ENCODE measurements at regions not wholly inside any gene's neighbourhood (a gene's known extent, or its start where the extent isn't known, plus 50 kb on each side); places are given as distances from the start of the nearest gene placed in this dataset.

DNA sequence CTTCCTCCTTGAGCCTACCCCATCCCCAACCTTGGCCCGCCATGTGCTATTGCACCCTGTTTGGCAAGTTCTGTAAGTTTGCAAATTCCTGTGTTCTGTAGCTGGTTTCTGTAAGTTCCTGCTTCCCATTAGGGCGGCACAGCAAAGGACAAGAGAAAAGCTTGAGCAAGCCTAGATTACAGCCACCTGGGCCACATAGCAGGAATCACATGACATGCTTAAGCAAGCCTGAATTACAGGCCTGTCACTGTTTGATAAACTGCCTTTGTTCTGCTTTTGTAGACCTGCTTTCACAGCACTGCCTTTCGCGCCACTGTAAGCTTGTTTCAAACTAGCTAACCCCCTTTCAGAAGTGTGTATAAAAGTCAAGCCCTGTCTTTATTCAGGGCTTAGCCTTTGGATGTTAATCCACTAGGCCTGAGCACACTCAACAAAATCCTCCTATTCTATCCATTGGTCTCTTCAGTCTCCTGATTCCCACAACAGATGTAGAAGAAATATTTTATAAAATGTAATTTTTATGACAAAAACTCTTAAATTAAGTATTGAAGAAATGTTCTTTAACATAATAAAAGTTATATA lies 906.8 kb upstream of the NDST4 start:
- no peak for FAIRE-seq
- in situ Hi-C loops (cut with HindIII; ENCODE audit: extremely low pct_ligation_motif_present, low pct_unique_long_range_greater_than_20kb), result no loop called here
- TF ChIP-seq ZNF75D (CRISPR knock-in tag; IDR thresholded peaks at IDR 0.05; ENCODE audit: borderline replicate concordance) (no peak), FOXK2 (IDR thresholded peaks at IDR 0.05) (no peak), CBX1 (IDR thresholded peaks at IDR 0.05; ENCODE audit: low read depth) (no peak), CSRNP2 (CRISPR knock-in tag; conservative IDR thresholded peaks at IDR 0.05; ENCODE audit: low read depth) (no peak), ZMYM2 (CRISPR knock-in tag; IDR thresholded peaks at IDR 0.05) (no peak), ZBTB39 (CRISPR knock-in tag; IDR thresholded peaks at IDR 0.05) (no peak), MYNN (CRISPR knock-in tag; IDR thresholded peaks at IDR 0.05; ENCODE audit: low read depth) (no peak), DBP (CRISPR knock-in tag; IDR thresholded peaks at IDR 0.05; ENCODE audit: not compliant biosample characterization) (no peak), MXD1 (CRISPR knock-in tag; IDR thresholded peaks at IDR 0.05) (no peak), ZBTB33 (CRISPR knock-in tag; IDR thresholded peaks at IDR 0.05) (no peak), SOX6 (IDR thresholded peaks at IDR 0.05) (no peak), SOX6 (CRISPR knock-in tag; IDR thresholded peaks at IDR 0.05) (no peak)

More for the DNA sequence above, 906.8 kb upstream of the NDST4 start:
- no peaks in the 10 kb centered on the region for H3K79me2 ChIP-seq (ENCODE audit: insufficient read depth, low read length)
- intact Hi-C loops (cut with micrococcal nuclease; ENCODE audit: unreplicated experiment), result no loop called here
- H3K4me1 ChIP-seq (ENCODE audit: insufficient read depth, low read length), result peaks cover 4% of the 10 kb centered on the region
- POLR2A ChIA-PET, result no interaction called here
- H3K9me3 ChIP-seq (ENCODE audit: low read length), result peaks cover 66% of the 10 kb centered on the region
- H4K20me1 ChIP-seq (ENCODE audit: insufficient read depth, low read length), result no peaks in the 10 kb centered on the region
- H3K9ac ChIP-seq (ENCODE audit: insufficient read depth, low read depth, low read length), result no peak overlapping the region
- ATAC-seq (no peak), DNase-seq (ENCODE audit: low spot score) (no peak)
- H3K4me3 ChIP-seq (replicated peaks in 1 of 3; ENCODE audit: insufficient read depth in 1 of 3, low read depth in 2 of 3, low read length in 3 of 3), result no peak overlapping the region
- BruUV-seq (replicated peaks), result no TSS peak
- H3K4me2 ChIP-seq (ENCODE audit: low read depth, low read length), result no peak overlapping the region
- WGBS (ENCODE audit: low lambda C conversion rate), result 2% methylated on average over 4 of the region's 4 CpGs
- no peak overlapping the region for H2AFZ ChIP-seq (ENCODE audit: low read length)
- H3K27ac ChIP-seq (ENCODE audit: extremely low read length, insufficient read depth, low read length), result no peak overlapping the region
- H3K36me3 ChIP-seq (replicated peaks in 1 of 2; ENCODE audit: control insufficient read depth in 1 of 2, insufficient read depth in 2 of 2, low read length in 2 of 2), result no peaks in the 10 kb centered on the region
- CTCF ChIA-PET (ENCODE audit: low intra/inter-chr PET ratio, low total read pairs), result no interaction called here
- no peaks in the 10 kb centered on the region for H3K27me3 ChIP-seq (ENCODE audit: control insufficient read depth in 1 of 2, insufficient read depth in 2 of 2, low read length in 2 of 2)

Measured in HepG2 (cell line).